HFFc6 (cell line): ENCODE measurements at regions not wholly inside any gene's neighbourhood (a gene's known extent, or its start where the extent isn't known, plus 50 kb on each side); places are given as distances from the start of the nearest gene placed in this dataset.

Source experiments
- DNase-seq: peaks from one replicate; pipeline ENCODE4 v3.0.0-alpha.2; 2018
- H3K27ac Mint-ChIP-seq: 2 replicates; pipeline ENCODE4 v1.8.0; 2020; ENCODE audit warnings: mild to moderate bottlenecking, mixed read lengths
- H3K27me3 Mint-ChIP-seq: 2 replicates; pipeline ENCODE4 v1.8.0; 2021; ENCODE audit warnings: mild to moderate bottlenecking, moderate library complexity, mixed read lengths; ENCODE audit not compliant: insufficient read depth
- H3K36me3 Mint-ChIP-seq: 2 replicates; pipeline ENCODE4 v1.8.0; 2021; ENCODE audit warnings: low read depth, mixed read lengths
- H3K4me1 Mint-ChIP-seq: 2 replicates; pipeline ENCODE4 v1.8.0; 2020; ENCODE audit warnings: low read depth, mixed read lengths
- H3K4me3 Mint-ChIP-seq: 2 replicates; pipeline ENCODE4 v1.8.0; 2020; ENCODE audit warnings: mild to moderate bottlenecking, moderate library complexity, mixed read lengths
- H3K9me3 Mint-ChIP-seq: 2 replicates; pipeline ENCODE4 v1.8.0; 2020; ENCODE audit warnings: mild to moderate bottlenecking, mixed read lengths
- TF ChIP-seq, protein P1 (sequence below): fragments of 200-600 bp; sonication (generic); IDR thresholded peaks from 2 replicates; pipeline ENCODE4 v1.5.0; 2021; ENCODE audit warnings: antibody characterized with exemption, mild to moderate bottlenecking

DNA sequence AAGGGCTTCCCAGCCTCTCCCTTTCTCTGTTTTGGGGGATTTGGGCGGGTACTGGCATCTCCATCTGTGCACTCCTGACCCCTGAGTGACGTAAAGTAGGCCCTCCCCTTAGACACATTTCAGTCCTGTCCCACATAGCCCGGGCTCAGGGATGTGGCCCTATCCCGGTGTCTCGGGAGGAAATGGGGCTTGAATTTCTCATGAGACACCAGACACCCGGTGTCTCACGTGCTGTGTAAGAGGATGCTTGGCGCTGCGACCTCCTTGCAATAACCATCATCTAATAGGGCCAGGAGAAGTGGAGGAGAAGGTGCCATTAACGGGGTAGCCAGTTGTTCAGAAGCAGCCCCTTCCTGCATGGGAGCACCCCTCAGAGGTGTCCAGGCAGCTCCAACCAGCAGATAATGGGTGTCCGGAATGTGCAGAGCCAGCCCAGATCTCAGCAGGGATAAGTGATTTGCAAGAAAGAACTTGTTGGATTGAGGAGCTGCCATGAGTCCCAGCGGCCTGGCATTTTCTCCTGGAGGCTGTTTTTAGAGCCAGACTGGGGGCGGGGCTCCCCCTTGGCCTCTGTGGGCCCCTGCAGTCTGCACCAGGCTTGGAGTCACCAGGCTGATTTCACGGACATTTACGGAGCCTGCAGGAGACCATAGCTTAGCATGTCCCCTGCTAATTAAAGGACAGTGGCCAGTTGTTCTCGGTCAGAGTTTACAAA lies 372.0 kb downstream of the PREX1 start:
- H3K4me1 Mint-ChIP-seq = no peaks in the 10 kb centered on the region
- no peaks in the 10 kb centered on the region; the same call in 1 of the 2 replicates for H3K27me3 Mint-ChIP-seq
- H3K4me3 Mint-ChIP-seq = no peak overlapping the region
- no peaks in the 10 kb centered on the region for H3K36me3 Mint-ChIP-seq
- DNase-seq = no peak
- no peaks in the 10 kb centered on the region; the same call in 1 of the 2 replicates for H3K9me3 Mint-ChIP-seq
- H3K27ac Mint-ChIP-seq = no peak overlapping the region
- TF ChIP-seq, protein P1, sequence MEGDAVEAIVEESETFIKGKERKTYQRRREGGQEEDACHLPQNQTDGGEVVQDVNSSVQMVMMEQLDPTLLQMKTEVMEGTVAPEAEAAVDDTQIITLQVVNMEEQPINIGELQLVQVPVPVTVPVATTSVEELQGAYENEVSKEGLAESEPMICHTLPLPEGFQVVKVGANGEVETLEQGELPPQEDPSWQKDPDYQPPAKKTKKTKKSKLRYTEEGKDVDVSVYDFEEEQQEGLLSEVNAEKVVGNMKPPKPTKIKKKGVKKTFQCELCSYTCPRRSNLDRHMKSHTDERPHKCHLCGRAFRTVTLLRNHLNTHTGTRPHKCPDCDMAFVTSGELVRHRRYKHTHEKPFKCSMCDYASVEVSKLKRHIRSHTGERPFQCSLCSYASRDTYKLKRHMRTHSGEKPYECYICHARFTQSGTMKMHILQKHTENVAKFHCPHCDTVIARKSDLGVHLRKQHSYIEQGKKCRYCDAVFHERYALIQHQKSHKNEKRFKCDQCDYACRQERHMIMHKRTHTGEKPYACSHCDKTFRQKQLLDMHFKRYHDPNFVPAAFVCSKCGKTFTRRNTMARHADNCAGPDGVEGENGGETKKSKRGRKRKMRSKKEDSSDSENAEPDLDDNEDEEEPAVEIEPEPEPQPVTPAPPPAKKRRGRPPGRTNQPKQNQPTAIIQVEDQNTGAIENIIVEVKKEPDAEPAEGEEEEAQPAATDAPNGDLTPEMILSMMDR = no peak

- no peak for DNase-seq
- no peaks in the 10 kb centered on the region; the same call in 1 of the 2 replicates for H3K27me3 Mint-ChIP-seq
- TF ChIP-seq, protein P1 = no peak
- H3K4me3 Mint-ChIP-seq = no peak overlapping the region
- no peaks in the 10 kb centered on the region for H3K4me1 Mint-ChIP-seq
- no peaks in the 10 kb centered on the region for H3K36me3 Mint-ChIP-seq
- H3K9me3 Mint-ChIP-seq = no peaks in the 10 kb centered on the region; the same call in 1 of the 2 replicates
- no peak overlapping the region for H3K27ac Mint-ChIP-seq
Observed at GRCh38 chr20:48454671-48455490, 372.9 kb downstream of the PREX1 start.

- Mint-ChIP-seq H3K27ac (no peak overlapping the region), H3K36me3 (no peaks in the 10 kb centered on the region), H3K4me1 (no peaks in the 10 kb centered on the region), H3K4me3 (no peak overlapping the region), H3K9me3 (peaks cover 11% of the 10 kb centered on the region), H3K27me3 (no peaks in the 10 kb centered on the region; the same call in 1 of the 2 replicates)
- TF ChIP-seq, protein P1 = no peak
- DNase-seq = no peak
Observed at GRCh38 chr20:48453477-48454093, 374.2 kb downstream of the PREX1 start.

DNA sequence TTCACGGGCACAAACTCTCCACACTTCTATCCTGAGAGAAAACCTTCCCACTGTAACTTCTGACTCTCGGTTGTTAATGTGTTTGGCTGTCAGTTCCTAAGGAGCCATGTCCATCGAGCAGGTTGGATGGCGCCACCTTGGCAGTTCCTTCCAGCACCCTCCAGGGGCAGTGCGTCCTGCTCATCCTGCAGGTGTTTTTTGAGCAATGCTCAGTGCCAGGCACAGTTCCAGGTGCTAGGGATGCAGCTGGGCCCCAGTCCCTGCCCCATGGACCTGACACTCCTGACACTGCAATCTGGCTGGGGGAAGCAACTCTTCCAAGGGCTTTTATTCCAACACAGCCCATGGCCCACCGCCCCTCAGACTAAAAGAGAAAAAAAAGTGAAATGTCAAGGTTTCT lies 376.4 kb downstream of the PREX1 start:
- H3K4me1 Mint-ChIP-seq = no peaks in the 10 kb centered on the region
- no peaks in the 10 kb centered on the region for H3K36me3 Mint-ChIP-seq
- peaks cover 15% of the 10 kb centered on the region for H3K9me3 Mint-ChIP-seq
- TF ChIP-seq, protein P1 = no peak
- peaks cover 4% of the 10 kb centered on the region for H3K27me3 Mint-ChIP-seq
- no peak overlapping the region for H3K27ac Mint-ChIP-seq
- DNase-seq = no peak
- H3K4me3 Mint-ChIP-seq = no peak overlapping the region

DNA sequence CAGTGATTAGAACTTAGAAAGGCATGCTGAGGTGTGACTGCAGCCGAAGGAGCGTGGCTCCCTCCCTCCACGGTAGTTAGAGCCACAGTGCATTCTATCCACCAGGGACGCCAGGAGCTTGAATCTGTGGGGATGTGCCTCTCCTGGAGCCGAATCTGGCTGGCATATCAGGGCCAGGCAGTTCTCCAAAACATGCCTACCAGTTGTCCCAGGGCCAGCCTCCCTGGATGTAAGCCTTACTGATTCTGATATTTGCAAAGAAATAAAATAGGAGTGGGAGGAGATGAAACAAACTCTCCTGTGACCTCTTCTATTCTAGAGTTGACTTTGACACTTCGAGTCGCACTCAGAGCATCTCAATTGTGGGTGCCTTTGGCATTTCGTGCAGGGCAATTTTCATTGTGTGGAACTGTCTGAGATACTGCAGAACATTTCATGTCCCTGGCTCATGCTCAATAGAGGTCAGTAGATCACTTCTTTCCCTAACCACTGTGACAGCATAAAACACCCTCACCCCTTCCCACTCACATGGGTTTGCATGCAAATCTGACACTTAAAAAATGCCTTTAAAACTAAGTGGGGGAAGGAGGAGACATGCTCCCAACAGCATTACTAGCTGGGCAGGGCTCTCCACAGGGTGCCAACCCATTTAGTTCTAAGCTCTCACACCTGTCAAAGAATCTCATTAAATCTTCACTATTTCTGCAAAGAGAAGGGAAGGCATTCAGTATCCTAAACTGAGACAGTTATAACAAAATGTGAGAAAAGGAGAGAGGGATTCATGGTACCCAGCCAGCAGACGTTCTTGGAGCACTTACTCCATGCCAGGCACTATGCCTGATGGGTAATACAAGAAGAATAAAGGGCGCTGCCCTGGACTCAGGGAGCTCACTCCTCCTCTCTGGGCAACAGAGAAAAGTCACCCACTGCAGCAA lies 378.9 kb downstream of the PREX1 start:
- H3K4me1 Mint-ChIP-seq = no peaks in the 10 kb centered on the region
- no peak overlapping the region for H3K4me3 Mint-ChIP-seq
- TF ChIP-seq, protein P1 = no peak
- DNase-seq = no peak
- peaks cover 26% of the 10 kb centered on the region for H3K9me3 Mint-ChIP-seq
- H3K27me3 Mint-ChIP-seq = peaks cover 4% of the 10 kb centered on the region
- no peak overlapping the region for H3K27ac Mint-ChIP-seq
- no peaks in the 10 kb centered on the region for H3K36me3 Mint-ChIP-seq
